ENCODE measurements at regions not wholly inside any gene's neighbourhood (a gene's known extent, or its start where the extent isn't known, plus 50 kb on each side); places are given as distances from the start of the nearest gene placed in this dataset.
"Not testable (repeated sequence)": the region's sequence is repeated elsewhere in the genome, so short reads cannot be mapped to it uniquely, and the experiment has no call there.

GRCh38 chr4:3374667-3375066 is 67.1 kb upstream of the HGFAC start:
- H3K27ac ChIP-seq (ENCODE audit: insufficient read depth, low read length, poor library complexity, severe bottlenecking): no peak overlapping the region
- H3K27ac Mint-ChIP-seq: no peak overlapping the region
- peaks cover 0 to 3% of the 10 kb centered on the region in 2 experiments for H3K9me3 ChIP-seq (ENCODE audit: control insufficient read depth in 2 of 2, low read length in 2 of 2)
- no peaks in the 10 kb centered on the region for H3K27me3 ChIP-seq (ENCODE audit: control insufficient read depth, insufficient read depth, low read length)
- peaks cover 9% of the 10 kb centered on the region for H3K4me1 ChIP-seq (ENCODE audit: control insufficient read depth, insufficient read depth, low read length, poor library complexity, severe bottlenecking)
- peaks cover 22% of the 10 kb centered on the region for H3K36me3 Mint-ChIP-seq
- peaks cover 5% of the 10 kb centered on the region for H3K27me3 Mint-ChIP-seq
- peaks cover 5 to 38% (median 11%) of the 10 kb centered on the region in 4 donors for H3K4me1 Mint-ChIP-seq
- H3K9me3 Mint-ChIP-seq: peaks cover 0 to 7% (median 7%) of the 10 kb centered on the region in 7 donors
- no peak overlapping the region for H3K4me3 Mint-ChIP-seq
- H3K36me3 ChIP-seq (ENCODE audit: control insufficient read depth, insufficient read depth, low read length): no peaks in the 10 kb centered on the region
- DNase-seq: no peak
- ATAC-seq (ENCODE audit: low read depth in 2 of 2): no peak
- H3K4me3 ChIP-seq (ENCODE audit: low read depth, low read length): no peak overlapping the region

- ATAC-seq (ENCODE audit: low read depth in 2 of 2): no peak
- Histone ChIP-seq H3K4me3 (ENCODE audit: low read depth, low read length) (no peak overlapping the region), H3K9me3 (ENCODE audit: control insufficient read depth in 2 of 2, low read length in 2 of 2) (peaks cover 3 to 13% of the 10 kb centered on the region in 2 experiments), H3K27me3 (ENCODE audit: control insufficient read depth, insufficient read depth, low read length) (no peaks in the 10 kb centered on the region), H3K27ac (ENCODE audit: insufficient read depth, low read length, poor library complexity, severe bottlenecking) (no peak overlapping the region), H3K36me3 (ENCODE audit: control insufficient read depth, insufficient read depth, low read length) (no peaks in the 10 kb centered on the region), H3K4me1 (ENCODE audit: control insufficient read depth, insufficient read depth, low read length, poor library complexity, severe bottlenecking) (no peaks in the 10 kb centered on the region)
- Mint-ChIP-seq H3K9me3 (peaks cover 0 to 13% (median 9%) of the 10 kb centered on the region in 7 donors), H3K36me3 (peaks cover 27% of the 10 kb centered on the region), H3K4me1 (peaks cover 0 to 29% (median 5%) of the 10 kb centered on the region in 4 donors), H3K27ac (no peak overlapping the region), H3K27me3 (no peaks in the 10 kb centered on the region), H3K4me3 (no peak overlapping the region)
- no peak for DNase-seq
Observed at GRCh38 chr4:3375688-3376087, 66.1 kb upstream of the HGFAC start.

GRCh38 chr4:3376266-3376665 is 65.5 kb upstream of the HGFAC start:
- Histone ChIP-seq H3K27me3 (ENCODE audit: control insufficient read depth, insufficient read depth, low read length) (no peaks in the 10 kb centered on the region), H3K27ac (ENCODE audit: insufficient read depth, low read length, poor library complexity, severe bottlenecking) (no peak overlapping the region), H3K4me3 (ENCODE audit: low read depth, low read length) (no peak overlapping the region), H3K36me3 (ENCODE audit: control insufficient read depth, insufficient read depth, low read length) (no peaks in the 10 kb centered on the region), H3K9me3 (ENCODE audit: control insufficient read depth in 2 of 2, low read length in 2 of 2) (peaks cover 3 to 19% of the 10 kb centered on the region in 2 experiments), H3K4me1 (ENCODE audit: control insufficient read depth, insufficient read depth, low read length, poor library complexity, severe bottlenecking) (no peaks in the 10 kb centered on the region)
- Mint-ChIP-seq H3K36me3 (peaks cover 33% of the 10 kb centered on the region), H3K9me3 (peaks cover 0 to 18% (median 11%) of the 10 kb centered on the region in 7 donors), H3K27ac (no peak overlapping the region), H3K27me3 (no peaks in the 10 kb centered on the region), H3K4me1 (peaks cover 0 to 25% (median 2%) of the 10 kb centered on the region in 4 donors), H3K4me3 (no peak overlapping the region)
- ATAC-seq (ENCODE audit: low read depth in 2 of 2) (no peak), DNase-seq (no peak)

GRCh38 chr4:3377557-3377956 is 64.2 kb upstream of the HGFAC start:
- no peak overlapping the region for H3K27ac ChIP-seq (ENCODE audit: insufficient read depth, low read length, poor library complexity, severe bottlenecking)
- H3K27me3 Mint-ChIP-seq: no peaks in the 10 kb centered on the region
- H3K36me3 Mint-ChIP-seq: peaks cover 38% of the 10 kb centered on the region
- no peak overlapping the region for H3K27ac Mint-ChIP-seq
- ATAC-seq (ENCODE audit: low read depth in 2 of 2): no peak
- peaks cover under 1 to 18% (median 11%) of the 10 kb centered on the region in 7 donors for H3K9me3 Mint-ChIP-seq
- H3K4me3 ChIP-seq (ENCODE audit: low read depth, low read length): no peak overlapping the region
- peaks cover 3 to 20% of the 10 kb centered on the region in 2 experiments for H3K9me3 ChIP-seq (ENCODE audit: control insufficient read depth in 2 of 2, low read length in 2 of 2)
- no peak for DNase-seq
- H3K36me3 ChIP-seq (ENCODE audit: control insufficient read depth, insufficient read depth, low read length): no peaks in the 10 kb centered on the region
- H3K4me1 ChIP-seq (ENCODE audit: control insufficient read depth, insufficient read depth, low read length, poor library complexity, severe bottlenecking): no peaks in the 10 kb centered on the region
- H3K4me1 Mint-ChIP-seq: peaks cover 0 to 17% (median 2%) of the 10 kb centered on the region in 4 donors
- no peak overlapping the region for H3K4me3 Mint-ChIP-seq
- no peaks in the 10 kb centered on the region for H3K27me3 ChIP-seq (ENCODE audit: control insufficient read depth, insufficient read depth, low read length)

GRCh38 chr4:3380336-3380735 is 61.4 kb upstream of the HGFAC start:
- Mint-ChIP-seq H3K36me3 (peaks cover 38% of the 10 kb centered on the region), H3K9me3 (peaks cover 1 to 18% (median 11%) of the 10 kb centered on the region in 7 donors)
- DNase-seq; H3K27ac ChIP-seq (ENCODE audit: insufficient read depth, low read length, poor library complexity, severe bottlenecking); H3K4me1 Mint-ChIP-seq; ATAC-seq (ENCODE audit: low read depth in 2 of 2); H3K4me3 ChIP-seq (ENCODE audit: low read depth, low read length); H3K4me3 Mint-ChIP-seq; H3K27me3 Mint-ChIP-seq; H3K27ac Mint-ChIP-seq; H3K4me1 ChIP-seq (ENCODE audit: control insufficient read depth, insufficient read depth, low read length, poor library complexity, severe bottlenecking); H3K27me3 ChIP-seq (ENCODE audit: control insufficient read depth, insufficient read depth, low read length); H3K36me3 ChIP-seq (ENCODE audit: control insufficient read depth, insufficient read depth, low read length): not testable (repeated sequence)
- H3K9me3 ChIP-seq (ENCODE audit: control insufficient read depth in 2 of 2, low read length in 2 of 2): peaks cover 3 to 20% of the 10 kb centered on the region in 2 experiments

DNA sequence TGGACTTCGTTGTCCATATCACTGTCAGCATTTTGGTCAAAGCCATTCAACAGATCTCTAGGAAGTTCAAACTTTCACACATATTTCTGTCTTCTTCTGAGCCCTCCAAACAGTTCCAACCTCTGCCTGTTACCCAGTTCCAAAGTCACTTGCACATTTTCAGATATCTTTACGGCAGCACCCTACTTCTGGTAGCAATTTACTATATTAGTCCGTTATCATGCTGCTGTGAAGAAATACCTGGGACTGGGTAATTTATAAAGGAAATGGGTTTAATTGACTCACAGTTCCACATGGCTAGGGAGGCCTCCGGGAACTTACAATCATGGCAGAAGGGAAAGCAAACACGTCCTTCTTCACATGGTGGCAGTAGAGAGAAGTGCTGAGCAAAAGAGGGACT is 60.6 kb upstream of the HGFAC start:
- H3K9me3 ChIP-seq (ENCODE audit: control insufficient read depth in 2 of 2, low read length in 2 of 2): peaks cover 3 to 20% of the 10 kb centered on the region in 2 experiments
- Mint-ChIP-seq H3K4me1 (peaks cover 0 to 14% (median 0%) of the 10 kb centered on the region in 4 donors), H3K36me3 (peaks cover 38% of the 10 kb centered on the region), H3K9me3 (peaks cover 1 to 18% (median 11%) of the 10 kb centered on the region in 7 donors)
- not testable (repeated sequence) for H3K27ac Mint-ChIP-seq; H3K27me3 Mint-ChIP-seq; H3K4me3 ChIP-seq (ENCODE audit: low read depth, low read length); H3K4me3 Mint-ChIP-seq; H3K27ac ChIP-seq (ENCODE audit: insufficient read depth, low read length, poor library complexity, severe bottlenecking); H3K4me1 ChIP-seq (ENCODE audit: control insufficient read depth, insufficient read depth, low read length, poor library complexity, severe bottlenecking); H3K36me3 ChIP-seq (ENCODE audit: control insufficient read depth, insufficient read depth, low read length); ATAC-seq (ENCODE audit: low read depth in 2 of 2); DNase-seq; H3K27me3 ChIP-seq (ENCODE audit: control insufficient read depth, insufficient read depth, low read length)

DNA sequence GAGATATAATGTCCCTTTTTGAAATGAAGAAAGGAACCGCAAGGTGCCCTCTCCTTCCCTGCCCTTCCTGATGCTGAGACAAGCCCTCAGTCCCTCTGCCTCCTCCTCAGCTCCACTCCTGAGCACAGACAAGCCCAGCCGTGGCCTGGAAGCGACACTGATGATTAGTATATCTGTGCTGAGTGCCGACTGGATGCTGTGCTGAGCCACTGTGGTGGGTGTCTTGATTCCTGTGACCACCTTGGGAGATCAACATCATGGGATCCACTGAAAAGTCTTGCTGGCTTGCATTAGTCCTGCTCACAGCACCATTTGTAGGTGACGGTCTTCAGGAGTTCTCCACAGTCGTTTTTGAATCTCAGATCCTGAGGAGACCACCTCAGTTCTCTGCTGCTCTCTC is 59.5 kb upstream of the HGFAC start:
- Histone ChIP-seq H3K36me3 (ENCODE audit: control insufficient read depth, insufficient read depth, low read length) (no peaks in the 10 kb centered on the region), H3K9me3 (ENCODE audit: control insufficient read depth in 2 of 2, low read length in 2 of 2) (peaks cover 3 to 20% of the 10 kb centered on the region in 2 experiments), H3K4me3 (ENCODE audit: low read depth, low read length) (no peak overlapping the region), H3K27ac (ENCODE audit: insufficient read depth, low read length, poor library complexity, severe bottlenecking) (no peak overlapping the region), H3K4me1 (ENCODE audit: control insufficient read depth, insufficient read depth, low read length, poor library complexity, severe bottlenecking) (peaks cover 3% of the 10 kb centered on the region), H3K27me3 (ENCODE audit: control insufficient read depth, insufficient read depth, low read length) (no peaks in the 10 kb centered on the region)
- H3K4me1 Mint-ChIP-seq: peaks cover 0 to 15% (median 0%) of the 10 kb centered on the region in 4 donors
- H3K27me3 Mint-ChIP-seq: no peaks in the 10 kb centered on the region
- no peak overlapping the region for H3K4me3 Mint-ChIP-seq
- DNase-seq (no peak), ATAC-seq (ENCODE audit: low read depth in 2 of 2) (no peak)
- peaks cover 1 to 18% (median 11%) of the 10 kb centered on the region in 7 donors for H3K9me3 Mint-ChIP-seq
- no peak overlapping the region for H3K27ac Mint-ChIP-seq
- peaks cover 38% of the 10 kb centered on the region for H3K36me3 Mint-ChIP-seq

GRCh38 chr4:3384391-3384770 is 57.4 kb upstream of the HGFAC start:
- Histone ChIP-seq H3K27ac (ENCODE audit: insufficient read depth, low read length, poor library complexity, severe bottlenecking) (no peak overlapping the region), H3K4me3 (ENCODE audit: low read depth, low read length) (no peak overlapping the region), H3K9me3 (ENCODE audit: control insufficient read depth in 2 of 2, low read length in 2 of 2) (peaks cover 3 to 20% of the 10 kb centered on the region in 2 experiments), H3K36me3 (ENCODE audit: control insufficient read depth, insufficient read depth, low read length) (no peaks in the 10 kb centered on the region), H3K27me3 (ENCODE audit: control insufficient read depth, insufficient read depth, low read length) (no peaks in the 10 kb centered on the region), H3K4me1 (ENCODE audit: control insufficient read depth, insufficient read depth, low read length, poor library complexity, severe bottlenecking) (peaks cover 3% of the 10 kb centered on the region)
- Mint-ChIP-seq H3K27ac (peak overlapping the region in 1 of 3 donors; percentile 93), H3K27me3 (no peaks in the 10 kb centered on the region), H3K4me1 (peaks cover 0 to 21% (median 0%) of the 10 kb centered on the region in 4 donors), H3K4me3 (no peak overlapping the region), H3K36me3 (peaks cover 19% of the 10 kb centered on the region), H3K9me3 (peaks cover 0 to 15% (median 8%) of the 10 kb centered on the region in 7 donors)
- no peak for ATAC-seq (ENCODE audit: low read depth in 2 of 2)
- no peak for DNase-seq

Measured in CD4-positive, CD25-positive, alpha-beta regulatory T cell (primary cell).